ENCODE measurements at regions not wholly inside any gene's neighbourhood (a gene's known extent, or its start where the extent isn't known, plus 50 kb on each side); places are given as distances from the start of the nearest gene placed in this dataset.

DNA sequence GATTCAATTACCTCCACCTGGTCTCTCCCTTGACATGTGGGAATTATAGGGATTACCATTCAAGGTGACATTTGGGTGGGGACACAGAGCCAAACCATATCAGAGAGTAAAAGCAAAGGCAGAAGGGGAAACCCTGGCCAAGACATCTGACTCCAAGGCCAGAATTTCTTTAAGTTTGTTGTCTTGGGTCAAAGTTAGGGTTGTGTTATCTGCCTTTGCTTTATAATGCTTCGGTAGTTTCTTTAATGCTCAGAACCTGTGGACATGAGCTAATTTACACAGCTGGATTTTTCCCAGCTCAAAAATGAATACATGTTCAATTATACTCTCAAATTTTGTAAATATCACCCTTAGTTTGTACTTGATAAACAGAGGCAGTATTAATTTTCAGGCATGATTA, 1074.4 kb downstream of the ADGRL2 start:
- ChIA-PET CTCF (no interaction called here), POLR2A (no interaction called here)

DNA sequence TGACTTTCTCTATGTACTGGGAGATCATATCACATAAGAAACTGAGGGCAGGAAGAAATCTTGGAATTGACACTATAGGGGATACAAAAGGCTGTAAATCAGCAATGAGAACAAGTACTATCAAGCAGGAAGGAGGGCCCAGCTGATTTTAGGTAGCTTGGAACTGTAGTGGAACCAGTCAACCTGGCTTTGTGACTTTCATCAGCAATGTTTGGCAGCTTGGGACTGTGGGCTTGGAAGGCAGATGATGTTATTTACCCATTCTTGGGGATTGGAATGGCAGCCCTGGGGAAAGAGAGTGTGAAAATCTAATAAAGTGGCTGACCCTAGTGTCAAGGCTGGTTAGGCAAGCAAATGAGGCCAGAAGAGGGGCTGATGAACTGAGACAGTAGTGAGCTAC, 1073.3 kb downstream of the ADGRL2 start:
- CTCF ChIA-PET: interaction anchor here (0.6 kb wide), 1 partner anchor 30 kb away, joined by 4 read pairs; no protein-coding TSS in a partner anchor
- POLR2A ChIA-PET: no interaction called here

DNA sequence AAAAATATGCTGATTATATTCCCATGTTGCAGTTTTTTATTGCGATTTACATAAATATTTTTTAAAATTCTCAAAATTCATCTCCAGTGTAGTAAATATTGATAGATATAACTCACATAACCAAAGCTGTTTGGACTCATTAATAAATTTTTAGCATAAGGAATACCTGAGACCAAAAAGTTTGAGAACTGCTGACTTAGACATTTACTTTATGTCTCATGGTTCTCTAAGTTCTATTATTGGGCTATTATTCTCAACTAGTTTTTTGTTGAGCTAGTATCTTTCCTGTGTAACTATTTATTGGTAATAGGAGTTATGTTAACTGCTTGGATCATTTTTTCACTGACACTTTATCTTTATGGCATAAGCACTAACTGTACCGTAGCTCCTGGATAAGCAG, 1069.6 kb downstream of the ADGRL2 start:
- ChIA-PET POLR2A (no interaction called here), CTCF (no interaction called here)

DNA sequence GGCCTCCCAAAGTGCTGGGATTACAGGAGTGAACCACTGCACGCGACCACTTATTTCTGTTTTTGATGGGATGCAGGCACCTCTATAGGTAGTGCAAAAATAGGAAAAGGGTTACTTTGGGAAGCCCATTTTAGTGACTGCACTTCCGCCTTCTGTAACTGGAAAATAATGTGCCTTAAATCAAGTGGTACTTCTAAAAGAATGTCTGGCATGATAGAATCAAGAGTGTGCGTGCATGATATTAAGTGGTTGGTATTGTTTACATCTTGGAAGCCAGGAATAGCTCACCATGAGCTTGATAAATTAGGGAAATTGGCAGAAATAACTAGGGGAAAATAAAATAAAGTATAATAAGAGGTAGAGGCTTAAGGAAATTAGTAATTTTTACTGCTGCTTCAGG, 1067.0 kb downstream of the ADGRL2 start:
- CTCF ChIA-PET: no interaction called here

DNA sequence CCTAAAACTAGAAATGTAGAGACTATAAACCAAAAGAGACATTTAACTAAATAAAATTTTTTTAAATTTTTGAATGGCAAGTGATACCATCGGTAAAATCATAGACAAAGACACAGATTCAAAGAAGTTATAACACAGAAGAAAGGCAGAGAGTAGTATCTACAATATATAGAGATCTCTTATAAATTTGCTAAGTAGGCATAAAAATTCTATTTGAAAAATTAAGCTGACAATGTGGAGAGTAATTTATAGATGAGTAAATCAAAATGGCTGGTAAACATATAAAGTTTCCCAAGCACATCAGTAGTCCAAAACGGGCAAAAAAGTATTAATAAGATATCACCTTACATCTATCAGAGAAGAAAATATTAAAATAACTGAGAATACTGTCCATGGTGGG, 1061.0 kb downstream of the ADGRL2 start:
- POLR2A ChIA-PET: no interaction called here

More for the DNA sequence above, 1067.0 kb downstream of the ADGRL2 start:
- POLR2A ChIA-PET: no interaction called here

DNA sequence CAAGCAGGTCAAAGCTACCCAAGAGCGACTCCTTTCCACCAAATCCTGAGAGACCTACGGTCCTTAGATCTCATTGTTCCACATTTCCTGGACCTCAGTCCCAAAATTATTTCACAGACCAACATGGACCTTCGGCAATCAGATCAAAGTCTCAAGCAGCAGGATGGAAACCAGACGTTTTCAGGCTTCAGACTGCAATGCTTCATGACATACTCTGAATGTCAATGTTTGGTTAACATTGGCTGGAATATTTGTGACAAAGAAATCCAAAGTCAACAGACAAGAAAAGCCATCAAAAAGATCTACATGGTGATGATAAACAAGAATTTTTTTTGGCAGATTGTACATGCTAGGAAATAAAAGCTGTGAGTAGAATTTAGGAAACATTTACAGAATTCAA, 1057.3 kb downstream of the ADGRL2 start:
- ChIA-PET POLR2A (no interaction called here), CTCF (no interaction called here)

More for the DNA sequence above, 1061.0 kb downstream of the ADGRL2 start:
- CTCF ChIA-PET: no interaction called here

DNA sequence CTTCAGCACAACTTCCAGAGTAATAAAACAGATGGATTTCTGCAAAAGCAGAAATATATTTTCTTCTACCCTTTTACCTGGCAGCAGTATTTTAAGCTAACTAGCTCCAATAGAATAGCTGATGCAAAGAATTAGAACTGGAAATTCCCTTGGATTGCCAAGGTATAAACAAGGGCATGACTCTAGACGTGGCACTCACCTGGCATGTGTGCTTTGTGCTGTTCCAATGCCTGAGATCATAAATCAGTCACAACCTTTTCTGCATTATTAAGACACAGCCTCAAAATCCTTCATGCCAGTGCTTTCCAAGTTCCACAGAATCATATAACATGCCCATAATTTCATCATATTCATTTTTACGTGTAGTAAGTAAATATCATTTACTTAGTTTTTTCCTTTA, 1048.7 kb downstream of the ADGRL2 start:
- ChIA-PET CTCF (no interaction called here), POLR2A (no interaction called here)

DNA sequence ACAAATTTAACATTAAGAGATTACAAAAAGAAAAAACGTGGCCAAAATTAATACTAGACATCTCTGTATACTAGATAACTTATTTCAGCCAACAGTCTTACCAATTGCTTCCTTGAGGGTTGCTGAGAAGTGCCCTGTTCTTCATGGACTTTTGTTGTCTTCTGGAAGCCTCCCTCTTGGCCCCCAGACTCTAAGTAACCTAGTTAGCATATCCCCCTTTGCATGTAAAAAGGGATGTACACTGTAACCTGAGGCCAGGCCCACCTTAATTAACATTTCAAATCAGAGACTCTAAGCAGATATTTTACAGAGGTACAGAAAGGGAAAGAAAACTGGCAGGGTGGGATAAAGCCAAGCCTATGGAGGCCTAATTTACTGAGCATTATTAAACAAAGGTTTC, 1047.3 kb downstream of the ADGRL2 start:
- POLR2A ChIA-PET: no interaction called here
- CTCF ChIA-PET: no interaction called here

DNA sequence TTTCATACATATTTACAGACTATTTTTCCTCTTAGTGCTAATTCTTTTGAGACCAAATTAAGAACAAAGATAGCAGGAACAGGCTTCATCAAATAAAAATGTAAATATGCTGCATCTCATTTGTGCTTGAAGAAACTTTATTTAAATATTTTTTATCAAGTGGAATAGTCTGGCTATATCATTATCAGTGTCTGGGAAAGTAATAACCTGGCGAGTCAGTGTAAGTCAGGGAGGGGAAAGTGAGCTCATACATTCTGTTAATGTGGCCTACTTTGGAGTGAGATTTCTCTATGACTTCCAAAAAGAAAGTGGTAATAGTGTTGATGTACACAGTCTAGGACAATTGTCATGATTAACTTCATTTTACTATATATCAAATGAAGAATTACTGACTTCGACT, 1045.1 kb downstream of the ADGRL2 start:
- ChIA-PET CTCF (no interaction called here), POLR2A (no interaction called here)

DNA sequence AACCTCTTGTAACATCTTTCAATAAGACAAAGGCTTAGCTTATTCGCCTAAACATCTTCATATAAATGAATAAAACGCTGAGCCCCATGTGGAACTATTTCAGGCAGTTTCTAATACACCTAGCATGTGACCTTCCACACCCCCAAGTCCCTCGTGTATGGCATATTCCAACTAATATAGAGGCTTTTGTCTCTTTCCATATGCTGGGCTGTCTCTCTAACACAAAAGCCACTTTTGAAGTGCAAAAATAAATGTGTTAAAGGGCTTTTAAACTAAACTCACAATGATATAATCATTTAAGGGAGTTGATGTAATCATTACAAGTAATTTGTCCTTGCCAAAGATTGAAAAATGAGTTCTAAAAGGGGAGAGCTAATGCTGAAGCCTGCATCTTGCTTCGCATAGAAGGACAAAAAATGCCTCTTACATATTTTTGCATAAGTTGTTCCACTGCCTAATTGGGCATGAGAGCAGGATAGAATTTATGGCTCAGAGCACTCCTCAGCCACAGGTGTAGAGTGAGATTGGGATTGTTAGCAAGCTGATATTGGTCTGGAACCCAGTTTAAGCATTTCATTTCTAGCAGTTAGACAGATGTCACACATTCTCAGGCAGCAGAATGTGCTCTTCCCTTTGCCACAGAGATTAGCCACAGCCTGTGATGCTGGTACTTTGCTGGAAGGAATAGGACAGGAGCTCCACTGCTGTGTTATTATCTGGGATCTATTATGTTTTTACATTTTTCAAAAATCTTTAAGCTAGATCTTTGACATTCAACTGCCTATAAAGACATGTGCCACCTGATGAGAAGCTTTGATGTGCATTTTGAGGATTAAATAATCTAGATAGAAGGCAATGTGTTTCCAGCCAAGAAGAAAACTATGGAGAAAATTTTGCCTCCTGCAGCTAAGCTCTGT, 1044.4 kb downstream of the ADGRL2 start:
- CTCF ChIA-PET: no interaction called here
- POLR2A ChIA-PET: no interaction called here

DNA sequence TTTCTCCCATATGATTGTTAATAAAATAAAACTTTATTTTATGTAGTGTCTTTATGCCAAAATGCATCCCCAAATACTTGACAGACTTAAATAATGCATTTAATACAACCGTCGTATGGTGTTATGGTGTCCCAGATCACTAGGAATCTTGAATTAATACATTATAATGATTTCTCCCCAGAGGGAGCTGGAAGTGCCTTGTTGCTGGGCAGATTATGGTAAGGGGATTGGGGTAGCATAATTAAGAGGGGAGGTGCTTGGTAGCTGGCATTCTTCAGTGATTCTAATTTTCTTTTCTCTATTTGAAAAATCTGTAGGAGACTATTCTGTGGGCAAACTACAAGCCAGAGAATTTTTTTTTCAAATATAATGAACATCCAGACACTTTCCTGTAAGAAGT, 1043.7 kb downstream of the ADGRL2 start:
- ChIA-PET CTCF (no interaction called here), POLR2A (no interaction called here)

DNA sequence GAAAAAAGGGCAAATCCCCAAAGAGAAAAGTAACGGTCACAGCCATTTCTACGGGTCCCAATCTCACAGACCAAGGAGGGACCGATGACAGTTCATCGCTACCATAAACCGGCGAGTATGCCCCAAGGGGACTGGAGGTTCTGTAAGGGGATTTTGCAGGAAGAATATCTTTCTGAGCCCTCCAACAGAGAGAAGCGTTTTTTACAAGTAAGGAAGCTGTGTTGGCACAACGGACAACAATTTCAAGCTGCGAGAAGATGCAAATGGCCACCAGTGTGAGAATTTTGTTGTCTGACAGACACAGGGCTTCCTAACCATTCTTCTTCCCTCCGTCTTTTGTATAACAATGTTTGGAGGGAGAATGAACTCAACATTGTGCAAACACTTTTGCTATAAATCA, 1043.1 kb downstream of the ADGRL2 start:
- ChIA-PET POLR2A (no interaction called here), CTCF (no interaction called here)

DNA sequence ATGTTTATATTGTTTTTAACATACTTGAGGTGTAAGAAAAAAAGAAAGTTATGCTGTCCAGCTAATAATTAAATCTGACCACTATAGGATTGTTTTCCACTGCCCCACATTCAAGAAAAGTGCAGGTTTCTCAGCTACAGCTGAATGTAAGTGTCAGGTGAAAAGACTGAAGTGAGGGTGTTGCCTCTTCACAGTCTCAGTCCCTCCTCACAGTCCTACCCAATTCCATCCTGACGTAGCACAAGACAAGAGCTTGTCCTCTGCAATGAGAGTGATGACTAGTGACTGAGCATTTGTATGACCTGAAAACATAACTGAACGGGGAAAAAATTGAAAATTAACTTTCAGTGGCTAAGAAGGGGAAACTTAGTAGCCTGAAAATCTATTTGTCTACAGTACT, 1039.5 kb downstream of the ADGRL2 start:
- ChIA-PET CTCF (no interaction called here), POLR2A (no interaction called here)

DNA sequence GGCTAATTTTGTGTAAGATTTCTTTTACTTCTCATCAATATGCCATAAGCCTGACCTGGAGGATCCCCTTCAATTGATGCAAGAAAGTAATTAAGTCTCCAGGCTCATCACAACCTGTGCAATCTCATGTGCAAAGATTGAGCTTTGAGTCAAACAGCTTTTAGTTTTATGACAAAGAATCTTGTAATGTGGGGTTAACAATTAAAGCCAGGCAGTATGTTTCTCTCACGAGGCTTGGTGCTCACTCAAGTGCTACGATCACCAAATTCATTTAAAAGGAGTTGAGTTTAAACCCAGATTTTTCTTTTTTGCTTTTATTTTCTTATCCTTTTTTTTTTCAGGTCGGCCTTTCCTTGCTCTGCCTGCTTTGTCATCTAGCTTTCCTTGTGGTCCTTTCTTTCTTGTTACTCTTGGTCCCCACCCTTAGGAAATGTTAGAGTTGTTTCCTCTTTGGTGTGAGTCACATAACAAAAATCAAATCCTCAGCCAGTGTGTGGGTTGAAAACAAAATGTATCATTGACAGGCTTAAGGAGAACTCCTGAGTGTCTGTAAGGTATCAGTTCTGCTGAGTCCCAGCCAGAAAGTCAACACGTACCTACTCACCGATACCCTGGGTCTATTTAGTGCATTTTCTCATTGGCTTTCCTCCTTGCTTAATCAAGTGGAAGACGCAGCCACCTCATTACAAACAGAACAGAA, 1037.2 kb downstream of the ADGRL2 start:
- ChIA-PET CTCF (no interaction called here), POLR2A (no interaction called here)

DNA sequence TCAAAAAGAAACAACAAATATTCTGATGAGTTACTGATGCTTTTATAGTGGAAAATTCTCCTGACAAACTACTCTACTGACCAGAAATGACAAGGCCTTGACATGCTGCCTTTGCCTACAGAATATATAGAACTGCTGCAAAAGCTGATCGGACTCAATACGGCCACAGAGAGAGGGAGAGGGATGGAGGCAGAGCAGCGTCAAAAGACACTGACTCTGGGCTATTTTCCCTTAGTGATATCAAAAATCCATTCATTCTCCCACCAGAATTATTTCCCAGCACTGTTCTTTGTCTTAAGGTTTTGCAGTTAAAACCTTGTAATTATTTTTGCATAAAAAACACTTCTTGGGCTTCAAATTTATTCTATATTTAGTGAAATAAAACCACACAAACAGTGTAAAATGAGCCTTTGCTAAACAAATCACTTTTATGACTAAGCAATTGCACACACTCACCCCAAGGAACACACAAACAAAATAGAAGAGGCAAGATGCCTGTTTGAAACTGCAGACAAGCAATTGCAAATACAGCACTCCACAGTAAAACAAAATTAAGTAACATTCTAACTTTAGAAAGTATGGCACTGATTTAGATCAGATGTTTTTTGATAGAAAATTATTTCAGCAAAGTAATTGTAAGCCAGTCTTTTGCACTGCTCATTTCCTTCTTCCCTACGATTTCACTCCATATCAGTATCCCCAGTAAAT, 1036.4 kb downstream of the ADGRL2 start:
- CTCF ChIA-PET: interaction anchor here (0.5 kb wide), 1 partner anchor 15 kb away, joined by 3 read pairs; no protein-coding TSS in a partner anchor
- POLR2A ChIA-PET: no interaction called here

DNA sequence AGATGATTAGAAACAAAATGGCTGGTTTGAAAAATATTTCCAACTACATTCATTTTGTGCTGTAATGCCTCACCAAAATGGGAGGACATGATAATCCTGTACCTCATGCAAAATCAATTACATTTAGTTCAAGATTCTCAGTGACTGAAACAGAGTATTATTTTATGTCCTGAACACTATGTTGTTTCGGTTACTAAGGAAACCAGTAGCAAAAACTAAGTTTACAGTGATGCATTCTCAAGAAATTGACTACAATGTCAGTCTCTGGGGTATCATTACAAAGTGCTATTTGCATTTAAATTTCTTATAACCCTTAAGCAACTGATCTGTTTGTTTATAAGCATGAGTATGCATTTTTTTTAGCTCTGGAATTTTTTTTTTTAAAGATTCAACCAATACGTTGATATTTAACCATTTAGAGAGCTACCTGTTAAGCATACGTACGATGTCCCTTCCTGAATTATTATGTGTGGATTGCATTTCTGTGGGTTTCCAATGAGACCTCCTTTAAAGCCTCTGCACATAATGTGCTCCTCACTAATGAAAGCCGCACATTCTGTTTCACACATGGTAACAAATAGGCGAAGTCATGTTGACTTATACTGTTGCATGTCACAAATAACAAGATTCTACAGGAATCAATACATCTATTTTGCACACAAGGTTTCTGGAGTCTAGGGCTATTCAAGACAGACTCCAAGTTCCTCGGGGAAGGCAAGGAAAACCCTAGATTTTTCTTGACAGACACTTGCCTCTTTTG, 1035.7 kb downstream of the ADGRL2 start:
- ChIA-PET CTCF (no interaction called here), POLR2A (no interaction called here)

DNA sequence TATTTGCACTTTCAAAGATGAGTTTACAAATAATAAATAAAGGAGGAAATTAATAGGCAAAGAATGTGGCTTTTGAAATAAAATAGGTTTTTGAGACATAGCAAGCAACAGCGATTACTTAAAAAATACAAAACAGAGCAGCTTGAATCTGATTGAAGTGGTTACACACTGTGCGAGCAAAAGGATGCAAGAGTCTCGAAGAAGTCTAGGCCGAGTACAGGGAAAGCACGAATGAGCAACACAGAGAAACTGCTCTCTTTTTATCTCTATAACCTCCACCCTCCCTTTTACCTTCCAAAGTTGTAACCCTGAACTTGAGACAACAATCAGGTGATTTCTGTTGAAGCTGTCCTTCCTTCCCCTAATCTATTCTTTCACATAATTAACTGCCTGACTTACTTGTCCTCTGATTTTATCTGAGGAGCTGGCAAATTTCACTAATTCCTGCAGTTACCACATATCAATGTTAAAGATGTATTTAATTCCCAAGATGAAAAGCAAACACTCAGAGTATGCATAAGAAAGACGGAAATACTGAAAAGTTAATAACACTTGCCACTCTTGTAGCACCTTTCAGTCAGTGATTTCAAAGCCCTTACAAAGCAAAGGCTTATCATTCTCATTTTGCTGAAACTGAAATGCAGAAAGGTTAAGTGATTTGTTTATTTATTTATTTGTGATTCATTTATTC, 1030.1 kb downstream of the ADGRL2 start:
- ChIA-PET CTCF (no interaction called here), POLR2A (no interaction called here)

DNA sequence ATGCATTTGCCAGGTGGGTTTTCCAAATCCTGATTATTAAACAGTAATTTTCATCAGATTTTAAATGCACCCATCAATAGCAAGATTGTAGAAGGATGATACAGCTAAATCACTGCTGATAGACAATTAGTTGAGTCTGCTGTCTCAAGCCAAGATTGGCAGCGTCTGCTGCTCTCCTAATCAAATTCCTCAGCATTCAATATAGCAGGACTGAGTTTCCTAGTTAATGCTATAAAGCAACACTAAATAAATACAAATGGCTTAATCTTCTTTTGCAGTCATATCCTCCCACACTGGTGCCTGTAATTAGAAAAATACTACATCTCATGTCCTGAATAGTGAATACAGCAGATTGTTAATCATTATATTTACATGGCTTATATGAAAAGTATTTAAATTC, 1028.8 kb downstream of the ADGRL2 start:
- POLR2A ChIA-PET: no interaction called here
- CTCF ChIA-PET: no interaction called here

DNA sequence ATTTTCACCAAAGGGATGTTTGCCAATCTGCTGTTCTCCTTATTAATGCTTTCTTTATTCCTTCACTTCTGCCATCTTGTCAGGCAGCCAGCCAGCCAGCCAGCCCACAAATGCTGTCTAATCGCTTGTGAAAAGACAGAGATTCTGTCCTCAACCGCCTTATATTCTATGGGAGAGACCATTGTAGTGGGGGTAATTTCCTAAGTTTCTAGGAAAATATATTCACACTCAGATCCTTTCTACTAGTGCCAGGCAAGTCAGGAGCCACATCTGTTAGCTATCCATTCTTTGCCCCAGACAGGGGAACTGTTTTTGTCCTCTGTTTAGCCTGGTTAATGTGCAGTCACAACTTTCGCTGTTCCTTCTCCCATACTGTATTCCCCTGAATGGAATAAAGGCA, 1023.1 kb downstream of the ADGRL2 start:
- ChIA-PET POLR2A (no interaction called here), CTCF (no interaction called here)

DNA sequence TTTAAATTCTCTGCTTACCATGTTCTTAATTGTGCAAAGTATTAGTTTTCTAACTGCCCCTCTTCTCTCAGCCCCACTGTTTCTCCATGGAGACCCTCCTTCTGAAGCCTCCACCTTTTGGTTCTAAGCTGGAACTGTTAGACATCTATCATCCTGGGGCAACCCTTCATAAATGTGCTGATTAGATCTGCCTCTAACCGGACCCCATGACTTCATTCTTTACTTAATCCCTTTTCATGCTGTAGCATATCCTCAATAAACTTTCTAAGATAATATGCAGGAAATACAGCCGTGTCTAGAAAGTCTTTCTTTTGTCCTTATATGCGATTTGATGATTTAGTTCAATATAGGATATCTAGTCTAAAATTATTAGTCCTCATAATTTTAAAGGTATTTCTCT, 1020.1 kb downstream of the ADGRL2 start:
- ChIA-PET CTCF (no interaction called here), POLR2A (no interaction called here)
